ENCODE measurements at regions not wholly inside any gene's neighbourhood (a gene's known extent, or its start where the extent isn't known, plus 50 kb on each side); places are given as distances from the start of the nearest gene placed in this dataset.

- Histone ChIP-seq H3K27me3 (ENCODE audit: control insufficient read depth in 5 of 5, insufficient read depth in 4 of 5, low read length in 5 of 5) (no peaks in the 10 kb centered on the region), H3K9ac (ENCODE audit: low read length in 5 of 5) (no peak overlapping the region), H3K4me3 (ENCODE audit: low read depth in 1 of 5, low read length in 5 of 5) (no peak overlapping the region), H3K36me3 (ENCODE audit: control insufficient read depth in 5 of 5, insufficient read depth in 5 of 5, low read length in 5 of 5) (no peaks in the 10 kb centered on the region), H3K4me1 (ENCODE audit: control insufficient read depth in 5 of 5, insufficient read depth in 5 of 5, low read length in 5 of 5) (peaks cover 0 to 2% (median 0%) of the 10 kb centered on the region in 5 donors), H3K9me3 (ENCODE audit: control insufficient read depth in 5 of 5, low read length in 5 of 5) (peaks cover 0 to 1% (median 0%) of the 10 kb centered on the region in 5 donors), H3K27ac (ENCODE audit: low read depth, low read length) (no peak overlapping the region)
Measured at GRCh38 chr10:1947464-1948003, 210.2 kb upstream of the ADARB2 start.

- peaks cover 0 to 2% (median 0%) of the 10 kb centered on the region in 5 donors for H3K4me1 ChIP-seq (ENCODE audit: control insufficient read depth in 5 of 5, insufficient read depth in 5 of 5, low read length in 5 of 5)
- peaks cover 0 to 2% (median 0%) of the 10 kb centered on the region in 5 donors for H3K9me3 ChIP-seq (ENCODE audit: control insufficient read depth in 5 of 5, low read length in 5 of 5)
- no peak overlapping the region for H3K9ac ChIP-seq (ENCODE audit: low read length in 5 of 5)
- H3K27me3 ChIP-seq (ENCODE audit: control insufficient read depth in 5 of 5, insufficient read depth in 4 of 5, low read length in 5 of 5), result no peaks in the 10 kb centered on the region
- H3K27ac ChIP-seq (ENCODE audit: low read depth, low read length), result no peak overlapping the region
- no peaks in the 10 kb centered on the region for H3K36me3 ChIP-seq (ENCODE audit: control insufficient read depth in 5 of 5, insufficient read depth in 5 of 5, low read length in 5 of 5)
- H3K4me3 ChIP-seq (ENCODE audit: low read depth in 1 of 5, low read length in 5 of 5), result no peak overlapping the region
Measured at GRCh38 chr10:1944487-1944886, 207.2 kb upstream of the ADARB2 start.

DNA sequence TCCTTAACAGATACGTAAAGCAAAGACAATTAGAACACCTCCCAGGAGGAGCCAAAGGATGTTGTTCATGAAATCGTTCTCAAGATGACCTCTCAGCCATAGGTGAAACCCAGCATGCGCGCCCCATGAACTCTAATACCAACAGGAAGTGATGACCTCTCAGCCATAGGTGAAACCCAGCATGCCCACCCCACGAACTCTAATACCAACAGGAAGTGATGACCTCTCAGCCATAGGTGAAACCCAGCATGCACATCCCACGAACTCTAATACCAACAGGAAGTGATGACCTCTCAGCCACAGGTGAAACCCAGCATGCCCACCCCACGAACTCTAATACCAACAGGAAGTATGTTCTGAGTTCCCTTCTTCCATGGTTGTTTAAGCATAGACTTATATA lies 205.2 kb upstream of the ADARB2 start:
- H3K27me3 ChIP-seq (ENCODE audit: control insufficient read depth in 5 of 5, insufficient read depth in 4 of 5, low read length in 5 of 5), result no peaks in the 10 kb centered on the region
- H3K36me3 ChIP-seq (ENCODE audit: control insufficient read depth in 5 of 5, insufficient read depth in 5 of 5, low read length in 5 of 5), result no peaks in the 10 kb centered on the region
- peaks cover 0 to 2% (median 0%) of the 10 kb centered on the region in 5 donors for H3K9me3 ChIP-seq (ENCODE audit: control insufficient read depth in 5 of 5, low read length in 5 of 5)
- no peak overlapping the region for H3K27ac ChIP-seq (ENCODE audit: low read depth, low read length)
- H3K9ac ChIP-seq (ENCODE audit: low read length in 5 of 5), result no peak overlapping the region
- peaks cover 0 to 2% (median 0%) of the 10 kb centered on the region in 5 donors for H3K4me1 ChIP-seq (ENCODE audit: control insufficient read depth in 5 of 5, insufficient read depth in 5 of 5, low read length in 5 of 5)
- no peak overlapping the region for H3K4me3 ChIP-seq (ENCODE audit: low read depth in 1 of 5, low read length in 5 of 5)

DNA sequence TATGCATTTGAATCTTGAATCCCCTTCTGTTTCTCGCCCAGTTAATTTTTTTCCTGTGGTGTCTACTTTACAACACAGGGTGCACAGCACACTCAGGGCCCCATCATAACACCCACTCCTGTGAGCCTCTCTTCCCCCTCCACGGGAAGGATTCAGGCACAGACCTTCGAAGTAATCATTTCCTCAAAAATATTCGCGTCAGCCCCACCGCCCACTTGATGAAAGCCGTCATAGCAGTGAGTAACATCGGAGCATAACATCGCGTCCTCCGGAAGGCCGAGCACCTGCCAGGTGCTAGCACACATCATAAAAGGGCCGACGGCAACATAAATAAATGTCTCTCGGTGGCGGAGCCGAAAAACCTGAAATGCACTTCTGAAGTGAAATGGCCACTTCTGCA lies 201.7 kb upstream of the ADARB2 start:
- no peaks in the 10 kb centered on the region for H3K27me3 ChIP-seq (ENCODE audit: control insufficient read depth in 5 of 5, insufficient read depth in 4 of 5, low read length in 5 of 5)
- no peak overlapping the region for H3K9ac ChIP-seq (ENCODE audit: low read length in 5 of 5)
- peaks cover 0 to 2% (median 0%) of the 10 kb centered on the region in 5 donors for H3K9me3 ChIP-seq (ENCODE audit: control insufficient read depth in 5 of 5, low read length in 5 of 5)
- no peaks in the 10 kb centered on the region for H3K4me1 ChIP-seq (ENCODE audit: control insufficient read depth in 5 of 5, insufficient read depth in 5 of 5, low read length in 5 of 5)
- no peaks in the 10 kb centered on the region for H3K36me3 ChIP-seq (ENCODE audit: control insufficient read depth in 5 of 5, insufficient read depth in 5 of 5, low read length in 5 of 5)
- H3K4me3 ChIP-seq (ENCODE audit: low read depth in 1 of 5, low read length in 5 of 5), result no peak overlapping the region
- H3K27ac ChIP-seq (ENCODE audit: low read depth, low read length), result no peak overlapping the region

GRCh38 chr10:1938317-1938716 lies 201.0 kb upstream of the ADARB2 start:
- Histone ChIP-seq H3K9ac (ENCODE audit: low read length in 5 of 5) (no peak overlapping the region), H3K9me3 (ENCODE audit: control insufficient read depth in 5 of 5, low read length in 5 of 5) (peaks cover 0 to 2% (median 0%) of the 10 kb centered on the region in 5 donors), H3K36me3 (ENCODE audit: control insufficient read depth in 5 of 5, insufficient read depth in 5 of 5, low read length in 5 of 5) (no peaks in the 10 kb centered on the region), H3K4me3 (ENCODE audit: low read depth in 1 of 5, low read length in 5 of 5) (no peak overlapping the region), H3K27me3 (ENCODE audit: control insufficient read depth in 5 of 5, insufficient read depth in 4 of 5, low read length in 5 of 5) (no peaks in the 10 kb centered on the region), H3K27ac (ENCODE audit: low read depth, low read length) (no peak overlapping the region), H3K4me1 (ENCODE audit: control insufficient read depth in 5 of 5, insufficient read depth in 5 of 5, low read length in 5 of 5) (no peaks in the 10 kb centered on the region)

DNA sequence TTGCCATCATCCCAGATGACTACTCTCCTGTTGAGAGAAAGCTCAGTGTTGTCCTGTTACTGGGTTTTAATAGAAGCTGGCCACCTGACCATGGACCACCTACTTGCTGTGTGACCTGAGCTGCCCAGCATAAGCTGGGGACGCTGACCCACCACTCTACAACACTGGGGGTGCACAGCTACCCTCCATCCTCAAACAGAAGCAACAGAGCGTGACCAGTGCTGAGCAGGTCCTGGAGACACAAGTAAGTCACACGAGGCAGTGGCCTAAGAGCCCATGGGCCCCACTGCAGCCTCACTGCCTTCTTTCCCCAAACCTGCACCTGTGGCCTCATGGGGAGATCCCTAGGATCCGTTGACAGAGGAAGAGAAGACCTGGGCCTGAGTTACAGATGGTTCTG lies 198.6 kb upstream of the ADARB2 start:
- Histone ChIP-seq H3K27me3 (ENCODE audit: control insufficient read depth in 5 of 5, insufficient read depth in 4 of 5, low read length in 5 of 5) (peaks cover 0 to 5% (median 0%) of the 10 kb centered on the region in 5 donors), H3K4me3 (ENCODE audit: low read depth in 1 of 5, low read length in 5 of 5) (no peak overlapping the region)

GRCh38 chr10:1933215-1933614 lies 195.9 kb upstream of the ADARB2 start:
- H3K36me3 ChIP-seq (ENCODE audit: control insufficient read depth in 5 of 5, insufficient read depth in 5 of 5, low read length in 5 of 5), result no peaks in the 10 kb centered on the region

More for the DNA sequence above, 198.6 kb upstream of the ADARB2 start:
- Histone ChIP-seq H3K9ac (ENCODE audit: low read length in 5 of 5) (no peak overlapping the region), H3K4me1 (ENCODE audit: control insufficient read depth in 5 of 5, insufficient read depth in 5 of 5, low read length in 5 of 5) (no peaks in the 10 kb centered on the region), H3K36me3 (ENCODE audit: control insufficient read depth in 5 of 5, insufficient read depth in 5 of 5, low read length in 5 of 5) (no peaks in the 10 kb centered on the region), H3K27ac (ENCODE audit: low read depth, low read length) (no peak overlapping the region), H3K9me3 (ENCODE audit: control insufficient read depth in 5 of 5, low read length in 5 of 5) (no peaks in the 10 kb centered on the region)

GRCh38 chr10:1932692-1933094 lies 195.4 kb upstream of the ADARB2 start:
- Histone ChIP-seq H3K36me3 (ENCODE audit: control insufficient read depth in 5 of 5, insufficient read depth in 5 of 5, low read length in 5 of 5) (no peaks in the 10 kb centered on the region), H3K27me3 (ENCODE audit: control insufficient read depth in 5 of 5, insufficient read depth in 4 of 5, low read length in 5 of 5) (peaks cover 0 to 5% (median 0%) of the 10 kb centered on the region in 5 donors), H3K27ac (ENCODE audit: low read depth, low read length) (no peak overlapping the region), H3K4me3 (ENCODE audit: low read depth in 1 of 5, low read length in 5 of 5) (no peak overlapping the region), H3K9ac (ENCODE audit: low read length in 5 of 5) (no peak overlapping the region), H3K9me3 (ENCODE audit: control insufficient read depth in 5 of 5, low read length in 5 of 5) (peaks cover 0 to 2% (median 0%) of the 10 kb centered on the region in 5 donors), H3K4me1 (ENCODE audit: control insufficient read depth in 5 of 5, insufficient read depth in 5 of 5, low read length in 5 of 5) (no peaks in the 10 kb centered on the region)

More at GRCh38 chr10:1933215-1933614, 195.9 kb upstream of the ADARB2 start:
- Histone ChIP-seq H3K4me1 (ENCODE audit: control insufficient read depth in 5 of 5, insufficient read depth in 5 of 5, low read length in 5 of 5) (no peaks in the 10 kb centered on the region), H3K4me3 (ENCODE audit: low read depth in 1 of 5, low read length in 5 of 5) (no peak overlapping the region), H3K9ac (ENCODE audit: low read length in 5 of 5) (no peak overlapping the region), H3K9me3 (ENCODE audit: control insufficient read depth in 5 of 5, low read length in 5 of 5) (peaks cover 0 to 2% (median 0%) of the 10 kb centered on the region in 5 donors), H3K27me3 (ENCODE audit: control insufficient read depth in 5 of 5, insufficient read depth in 4 of 5, low read length in 5 of 5) (peaks cover 0 to 5% (median 0%) of the 10 kb centered on the region in 5 donors), H3K27ac (ENCODE audit: low read depth, low read length) (no peak overlapping the region)

GRCh38 chr10:1928606-1929005 lies 191.3 kb upstream of the ADARB2 start:
- Histone ChIP-seq H3K4me1 (ENCODE audit: control insufficient read depth in 5 of 5, insufficient read depth in 5 of 5, low read length in 5 of 5) (no peaks in the 10 kb centered on the region), H3K27me3 (ENCODE audit: control insufficient read depth in 5 of 5, insufficient read depth in 4 of 5, low read length in 5 of 5) (peaks cover 0 to 8% (median 0%) of the 10 kb centered on the region in 5 donors), H3K4me3 (ENCODE audit: low read depth in 1 of 5, low read length in 5 of 5) (no peak overlapping the region), H3K9me3 (ENCODE audit: control insufficient read depth in 5 of 5, low read length in 5 of 5) (peaks cover 0 to 2% (median 0%) of the 10 kb centered on the region in 5 donors), H3K27ac (ENCODE audit: low read depth, low read length) (no peak overlapping the region), H3K9ac (ENCODE audit: low read length in 5 of 5) (no peak overlapping the region), H3K36me3 (ENCODE audit: control insufficient read depth in 5 of 5, insufficient read depth in 5 of 5, low read length in 5 of 5) (no peaks in the 10 kb centered on the region)

GRCh38 chr10:1923998-1924397 lies 186.7 kb upstream of the ADARB2 start:
- H3K36me3 ChIP-seq (ENCODE audit: control insufficient read depth in 5 of 5, insufficient read depth in 5 of 5, low read length in 5 of 5), result no peaks in the 10 kb centered on the region
- H3K27ac ChIP-seq (ENCODE audit: low read depth, low read length), result no peak overlapping the region
- peaks cover 0 to 2% (median 0%) of the 10 kb centered on the region in 5 donors for H3K9me3 ChIP-seq (ENCODE audit: control insufficient read depth in 5 of 5, low read length in 5 of 5)
- no peak overlapping the region for H3K9ac ChIP-seq (ENCODE audit: low read length in 5 of 5)
- no peaks in the 10 kb centered on the region for H3K4me1 ChIP-seq (ENCODE audit: control insufficient read depth in 5 of 5, insufficient read depth in 5 of 5, low read length in 5 of 5)
- no peak overlapping the region for H3K4me3 ChIP-seq (ENCODE audit: low read depth in 1 of 5, low read length in 5 of 5)
- peaks cover 0 to 3% (median 0%) of the 10 kb centered on the region in 5 donors for H3K27me3 ChIP-seq (ENCODE audit: control insufficient read depth in 5 of 5, insufficient read depth in 4 of 5, low read length in 5 of 5)

Measured in subcutaneous abdominal adipose tissue (tissue), 5 donors.